ENCODE measurements at regions not wholly inside any gene's neighbourhood (a gene's known extent, or its start where the extent isn't known, plus 50 kb on each side); places are given as distances from the start of the nearest gene placed in this dataset.

- TF ChIP-seq POLR2AphosphoS5 (IDR thresholded peaks at IDR 0.05; ENCODE audit: low read depth, low read length) (no peak), POLR2A (IDR thresholded peaks at IDR 0.05; ENCODE audit: low read depth, low read length) (no peak), TAF1 (IDR thresholded peaks at IDR 0.05; ENCODE audit: low read depth, low read length) (no peak), SPI1 (IDR thresholded peaks at IDR 0.05; ENCODE audit: low read depth, low read length) (no peak), PAX5 (IDR thresholded peaks at IDR 0.05; ENCODE audit: insufficient read depth, low read length, severe bottlenecking) (no peak)
These were observed 480.6 kb downstream of the ATP23 start for GRCh38 chr12:58421990-58422389.
